Stimulated activated CD4-positive, alpha-beta T cell treated with anti-CD3 and anti-CD28 coated beads, Interleukin-15, amount 100 ng/mL, for 1 hour (primary cell): ENCODE measurements at regions not wholly inside any gene's neighbourhood (a gene's known extent, or its start where the extent isn't known, plus 50 kb on each side); places are given as distances from the start of the nearest gene placed in this dataset.
"Not testable (repeated sequence)": the region's sequence is repeated elsewhere in the genome, so short reads cannot be mapped to it uniquely, and the experiment has no call there.

Source experiments
- DNase-seq, 2 donors: peaks; one replicate each; pipeline ENCODE4 v3.0.0-alpha.2; 2020; ENCODE audit warnings: low read depth in 1 of 2, low spot score in 1 of 2

- DNase-seq: no peak
These were observed 120.6 kb upstream of the JADE1 start for GRCh38 chr4:128688846-128689437.

- no peak for DNase-seq
These were observed 121.3 kb upstream of the JADE1 start for GRCh38 chr4:128688033-128688721.

DNA sequence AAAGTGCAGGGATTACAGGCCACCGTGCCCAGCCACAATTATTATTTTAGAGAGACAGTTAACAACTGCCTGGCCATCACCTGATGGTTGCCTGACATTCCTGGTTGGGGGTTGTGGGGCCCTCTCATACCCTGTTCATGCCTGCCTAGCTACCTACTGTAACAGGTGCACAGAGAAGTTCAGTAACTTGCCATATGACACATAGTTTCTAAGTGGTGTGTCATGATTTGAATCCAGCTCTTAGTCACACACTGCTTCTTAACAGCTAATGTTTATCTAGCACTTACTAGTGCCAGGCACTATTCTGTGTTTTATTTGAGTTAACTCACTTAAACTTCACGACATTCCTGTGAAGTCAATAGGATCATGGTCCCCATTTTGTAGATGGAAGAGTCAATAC, 122.7 kb upstream of the JADE1 start:
- DNase-seq: no peak

- no peak for DNase-seq
These were observed 123.5 kb upstream of the JADE1 start for GRCh38 chr4:128686032-128686465.

DNA sequence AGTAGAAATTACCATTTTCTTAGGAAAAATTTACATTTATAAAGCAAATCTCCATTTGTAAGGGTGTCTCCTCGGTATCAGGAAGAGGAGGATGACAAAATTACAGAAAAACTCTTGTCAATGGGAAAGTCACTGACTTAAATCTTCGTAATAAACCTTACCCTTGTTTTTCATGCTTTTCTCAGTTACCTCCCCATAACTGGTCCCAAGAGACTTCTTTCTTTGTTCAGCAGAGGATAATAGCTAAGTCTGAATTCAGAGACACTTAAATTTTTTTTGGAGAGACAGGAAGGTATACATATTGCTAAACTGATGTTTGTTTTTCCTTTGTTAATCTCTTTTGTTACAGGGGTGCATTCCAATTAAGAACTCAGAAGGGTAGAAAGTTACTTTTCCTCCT, 125.5 kb upstream of the JADE1 start:
- no peak for DNase-seq

- DNase-seq: no peak
These were observed 126.4 kb upstream of the JADE1 start for GRCh38 chr4:128682942-128683666.

GRCh38 chr4:128676095-128676494, 133.4 kb upstream of the JADE1 start:
- DNase-seq: no peak

GRCh38 chr4:128675083-128675482, 134.4 kb upstream of the JADE1 start:
- no peak for DNase-seq

DNA sequence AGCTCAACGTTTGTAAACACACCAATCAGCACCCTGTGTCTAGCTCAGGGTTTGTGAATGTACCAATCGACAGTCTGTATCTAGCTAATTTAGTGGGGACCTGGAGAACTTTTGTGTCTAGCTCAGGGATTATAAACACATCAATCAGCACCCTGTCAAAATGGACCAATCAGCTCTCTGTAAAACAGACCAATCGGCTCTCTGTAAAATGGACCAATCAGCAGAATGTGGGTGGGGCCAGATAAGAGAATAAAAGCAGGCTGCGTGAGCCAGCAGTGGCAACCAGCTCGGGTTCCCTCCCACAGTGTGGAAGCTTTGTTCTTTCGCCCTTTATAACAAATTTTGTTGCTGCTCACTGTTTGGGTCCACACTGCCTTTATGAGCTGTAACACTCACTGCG, 136.3 kb upstream of the JADE1 start:
- DNase-seq: not testable (repeated sequence)

GRCh38 chr4:128672596-128672995, 136.9 kb upstream of the JADE1 start:
- DNase-seq: not testable (repeated sequence)

GRCh38 chr4:128670513-128670912, 139.0 kb upstream of the JADE1 start:
- DNase-seq: no peak

- no peak for DNase-seq
These were observed 140.9 kb upstream of the JADE1 start for GRCh38 chr4:128668566-128668965.

GRCh38 chr4:128665514-128665913, 144.0 kb upstream of the JADE1 start:
- no peak for DNase-seq

GRCh38 chr4:128663325-128663724, 146.2 kb upstream of the JADE1 start:
- no peak for DNase-seq

- DNase-seq: no peak
These were observed 148.0 kb upstream of the JADE1 start for GRCh38 chr4:128661479-128661878.

- no peak for DNase-seq
These were observed 148.9 kb upstream of the JADE1 start for GRCh38 chr4:128660361-128661215.

DNA sequence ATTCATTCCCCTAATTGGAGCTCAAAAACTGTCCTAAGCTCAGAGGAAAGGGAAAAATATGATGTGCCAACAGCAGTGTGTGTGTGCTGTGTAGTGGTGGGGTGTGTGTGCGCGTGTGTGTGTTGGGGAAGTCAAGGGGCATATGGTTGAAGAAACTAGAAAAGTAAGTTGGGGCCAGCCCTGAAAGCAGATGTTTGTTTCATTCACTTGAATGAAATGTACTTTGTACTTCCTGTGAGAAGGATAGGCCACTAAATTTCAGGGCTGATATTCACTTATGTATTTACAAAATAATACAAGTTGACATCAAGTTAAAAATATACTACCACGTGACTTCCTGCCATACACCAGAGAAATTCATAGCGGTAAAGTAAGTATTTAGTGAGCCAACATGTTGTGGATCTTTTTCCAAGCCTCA, 151.3 kb upstream of the JADE1 start:
- DNase-seq: no peak

DNA sequence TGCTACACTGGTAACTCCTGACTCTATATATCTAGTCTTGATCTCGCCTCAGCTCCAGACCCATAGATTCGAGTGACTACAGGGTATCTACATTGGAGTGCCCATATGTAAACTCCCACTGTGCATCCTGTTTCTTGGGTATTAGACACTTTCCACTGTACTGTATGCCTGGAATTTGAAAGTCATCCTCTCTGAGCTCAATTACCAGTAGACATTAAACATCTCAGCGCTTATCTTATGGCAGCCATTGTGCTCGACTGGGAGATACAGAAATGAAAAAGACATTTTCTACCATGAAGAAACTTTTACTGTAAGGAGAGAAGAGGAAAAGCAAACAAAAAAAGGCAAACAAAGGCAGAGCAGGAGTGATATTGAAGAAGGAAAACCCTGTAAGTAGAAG, 151.9 kb upstream of the JADE1 start:
- no peak for DNase-seq

GRCh38 chr4:128654465-128654864, 155.0 kb upstream of the JADE1 start:
- no peak for DNase-seq

DNA sequence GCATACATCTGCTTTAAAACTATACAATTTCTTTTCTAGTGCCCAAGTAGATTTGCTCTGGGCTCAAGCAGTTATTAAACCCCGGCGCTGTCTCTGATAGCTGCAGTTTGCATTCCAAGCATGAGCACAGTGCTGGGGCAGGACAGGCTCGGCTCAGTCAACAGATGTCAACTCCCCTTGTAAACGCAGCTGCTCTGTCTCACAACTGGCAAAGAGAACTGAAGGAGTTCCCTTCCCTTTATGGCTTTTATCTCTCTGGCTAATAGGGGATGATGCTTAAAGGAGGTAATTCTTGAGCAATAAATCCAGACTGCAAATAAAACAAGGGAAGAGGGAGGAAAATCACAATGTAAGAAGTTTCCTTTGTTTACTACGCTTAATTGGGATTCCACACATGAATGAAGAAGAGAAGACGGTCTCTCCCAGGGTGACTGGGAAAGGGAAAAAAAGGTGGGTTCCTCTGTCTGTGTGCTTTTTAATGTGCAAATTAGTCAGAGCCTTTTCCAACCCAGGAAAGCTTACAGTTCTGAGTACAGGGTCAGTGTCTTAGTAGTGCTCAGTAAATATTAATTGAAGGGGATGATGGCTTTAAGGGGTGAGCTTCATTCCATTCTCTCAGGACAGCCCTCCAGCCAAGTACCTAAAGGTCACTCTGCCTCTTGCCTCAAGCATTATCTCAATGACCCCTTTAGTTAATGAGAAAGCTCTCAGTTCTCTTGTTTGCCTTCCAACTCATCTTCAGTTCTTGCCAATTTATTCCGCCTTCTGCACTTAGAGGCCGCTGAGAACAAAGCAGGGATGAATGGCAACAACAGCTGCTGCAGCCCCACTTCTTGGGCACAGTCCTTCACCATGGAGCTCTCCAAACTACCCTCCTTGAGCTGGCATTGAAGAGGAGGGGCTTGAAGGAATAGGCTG, 155.7 kb upstream of the JADE1 start:
- DNase-seq: no peak
